OCI-LY1 (cell line): ENCODE measurements at regions not wholly inside any gene's neighbourhood (a gene's known extent, or its start where the extent isn't known, plus 50 kb on each side); places are given as distances from the start of the nearest gene placed in this dataset.
A peak's percentile ranks its signal among the peaks of the same experiment; 100 is the strongest.

Source experiments
- H2AFZ ChIP-seq: fragments of 200-600 bp; sonication (generic), shearing (Covaris generic); 2 replicates; pipeline ENCODE4 v1.6.0; 2014; ENCODE audit warnings: antibody characterized with exemption, mild to moderate bottlenecking, low read length
- H3F3A ChIP-seq: fragments of 200-600 bp; sonication (generic), shearing (Covaris generic); 2 replicates; pipeline ENCODE4 v1.6.0; 2014; ENCODE audit warnings: mild to moderate bottlenecking, antibody characterized with exemption, low read length, moderate library complexity; ENCODE audit not compliant: insufficient read depth
- H3K27ac ChIP-seq: fragments of 200-600 bp; sonication (generic); 2 replicates; pipeline ENCODE4 v1.5.1; 2014; ENCODE audit warnings: low read length, mixed run types, mild to moderate bottlenecking, low read depth; ENCODE audit not compliant: poor library complexity, severe bottlenecking
- H3K27me3 ChIP-seq: fragments of 200-600 bp; sonication (generic); 2 replicates; pipeline ENCODE4 v1.6.0; 2014; ENCODE audit warnings: antibody characterized with exemption, mild to moderate bottlenecking, low read length, moderate library complexity; ENCODE audit not compliant: insufficient read depth
- H3K36me3 ChIP-seq: fragments of 200-600 bp; sonication (generic); 2 replicates; pipeline ENCODE4 v1.6.1; 2014; ENCODE audit warnings: mild to moderate bottlenecking, antibody characterized with exemption, low read length, moderate library complexity, mixed read lengths; ENCODE audit not compliant: insufficient read depth
- H3K4me1 ChIP-seq: fragments of 200-600 bp; sonication (generic); 2 replicates; pipeline ENCODE4 v1.5.1; 2014; ENCODE audit warnings: mild to moderate bottlenecking, low read length, moderate library complexity; ENCODE audit not compliant: insufficient read depth, severe bottlenecking
- H3K4me2 ChIP-seq: fragments of 200-600 bp; sonication (generic), shearing (Covaris generic); 2 replicates; pipeline ENCODE4 v1.6.1; 2014; ENCODE audit warnings: low read length
- H3K4me3 ChIP-seq: fragments of 200-600 bp; sonication (generic); 2 replicates; pipeline ENCODE4 v1.5.1; 2014; ENCODE audit warnings: low read length, low read depth, mild to moderate bottlenecking, mixed read lengths; ENCODE audit not compliant: poor library complexity, severe bottlenecking
- H3K79me2 ChIP-seq: fragments of 200-600 bp; shearing (Covaris generic); 2 replicates; pipeline ENCODE4 v1.6.1; 2016; ENCODE audit warnings: mixed run types, low read length, mixed read lengths; ENCODE audit not compliant: insufficient read depth
- H3K9ac ChIP-seq: fragments of 200-600 bp; sonication (generic), shearing (Covaris generic); 2 replicates; pipeline ENCODE4 v1.6.1; 2014; ENCODE audit warnings: mild to moderate bottlenecking, low read length, mixed read lengths
- H3K9me2 ChIP-seq: fragments of 200-600 bp; sonication (generic), shearing (Covaris generic); 2 replicates; pipeline ENCODE4 v1.6.1; 2014; ENCODE audit warnings: low read depth, mild to moderate bottlenecking, low read length, mixed read lengths
- H3K9me3 ChIP-seq: fragments of 200-600 bp; shearing (Covaris generic); 2 replicates; pipeline ENCODE4 v1.6.1; 2014; ENCODE audit warnings: low read length, mixed read lengths
- H4K20me1 ChIP-seq: fragments of 200-600 bp; sonication (generic), shearing (Covaris generic); 2 replicates; pipeline ENCODE4 v1.6.0; 2016; ENCODE audit warnings: mild to moderate bottlenecking, low read length; ENCODE audit not compliant: insufficient read depth
- EZH2 ChIP-seq: fragments of 200-600 bp; sonication (generic), shearing (Covaris generic); IDR thresholded peaks from 2 replicates; pipeline ENCODE4 v1.8.0; 2017; ENCODE audit warnings: borderline replicate concordance, mixed run types, mild to moderate bottlenecking, antibody characterized with exemption, low read length, moderate library complexity, mixed read lengths
- TF ChIP-seq, protein P1 (sequence below): fragments of 200-600 bp; sonication (generic), shearing (Covaris generic); IDR thresholded peaks from 2 replicates; pipeline ENCODE4 v1.5.1; 2017; ENCODE audit warnings: mild to moderate bottlenecking, antibody characterized with exemption, low read length, moderate library complexity, mixed read lengths

DNA sequence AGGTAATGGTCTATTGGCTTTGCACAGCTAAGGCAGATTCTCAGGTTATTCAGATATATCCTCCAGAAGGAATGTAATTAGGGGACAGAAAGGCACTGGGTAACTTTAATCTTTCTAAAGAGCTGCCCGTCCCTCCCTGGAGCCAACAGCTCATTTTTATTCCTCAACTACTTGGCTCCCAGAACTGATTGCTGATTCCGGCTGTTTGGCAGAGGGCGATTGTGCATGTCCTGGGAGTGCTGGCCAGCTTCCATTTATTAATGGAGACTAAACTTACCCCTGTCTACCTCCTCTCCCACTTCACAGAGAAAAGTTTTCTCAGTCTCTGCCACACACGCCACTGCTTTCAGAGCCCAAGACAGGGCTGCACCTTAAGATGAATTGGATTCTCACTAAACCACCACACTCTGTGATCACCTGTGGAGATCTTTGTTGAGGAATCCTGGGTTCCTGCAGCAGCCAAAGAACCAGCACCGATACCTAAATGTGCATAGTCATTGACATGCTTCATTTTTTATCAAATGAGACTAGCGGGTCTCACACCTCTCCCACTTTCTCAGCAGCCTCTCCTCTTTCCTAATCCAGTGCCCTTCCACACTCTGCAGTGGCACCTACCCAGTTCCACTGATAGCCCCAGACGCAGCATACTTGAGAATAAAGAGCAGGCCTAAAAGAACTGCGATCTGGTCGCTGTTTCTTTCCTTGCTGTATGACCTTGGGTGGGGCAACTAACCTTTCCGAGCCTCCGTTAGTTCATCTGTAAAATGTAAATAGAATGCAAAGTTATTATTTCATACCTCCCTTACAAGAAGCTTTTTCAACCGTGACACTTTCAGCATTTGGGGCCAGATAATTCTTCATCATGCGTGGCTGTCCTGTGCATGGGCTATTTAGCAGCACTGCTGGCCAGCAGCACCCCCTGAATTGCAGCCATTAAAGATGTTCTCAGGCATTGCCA, 648.7 kb downstream of the UQCRFS1 start:
- Histone ChIP-seq H4K20me1 (no peaks in the 10 kb centered on the region), H3K9me3 (no peaks in the 10 kb centered on the region), H3K27me3 (no peaks in the 10 kb centered on the region), H3K9me2 (no peaks in the 10 kb centered on the region), H3K79me2 (no peaks in the 10 kb centered on the region), H3K36me3 (no peaks in the 10 kb centered on the region), H3K27ac (peak overlapping the region; percentile 77), H3K4me1 (peaks cover 53% of the 10 kb centered on the region), H3K4me3 (peak overlapping the region; percentile 3), H3F3A (no peaks in the 10 kb centered on the region), H2AFZ (no peak overlapping the region), H3K9ac (peak overlapping the region; percentile 3; the same call in 1 of the 2 replicates), H3K4me2 (peak overlapping the region; percentile 8; the same call in 1 of the 2 replicates)
- no peak for TF ChIP-seq EZH2

DNA sequence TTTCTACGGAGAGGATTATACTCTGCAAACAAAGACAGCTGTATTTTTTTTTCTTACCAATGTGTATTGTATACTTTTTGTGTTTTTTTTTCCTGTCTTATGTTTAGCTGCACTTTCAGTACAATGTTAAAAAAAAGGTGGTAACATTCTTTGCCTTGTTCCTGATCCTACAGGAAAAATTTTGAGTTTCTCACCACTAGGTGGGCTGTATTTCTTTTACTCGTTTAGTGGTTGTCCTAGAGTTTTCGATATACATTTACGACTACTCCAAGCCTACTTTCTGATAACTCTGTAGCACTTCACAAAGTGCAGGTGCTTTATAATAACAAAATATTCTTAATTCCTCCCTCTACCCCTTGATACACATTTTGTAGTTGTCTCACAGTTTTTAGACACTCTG, 652.2 kb downstream of the UQCRFS1 start:
- TF ChIP-seq, protein P1, sequence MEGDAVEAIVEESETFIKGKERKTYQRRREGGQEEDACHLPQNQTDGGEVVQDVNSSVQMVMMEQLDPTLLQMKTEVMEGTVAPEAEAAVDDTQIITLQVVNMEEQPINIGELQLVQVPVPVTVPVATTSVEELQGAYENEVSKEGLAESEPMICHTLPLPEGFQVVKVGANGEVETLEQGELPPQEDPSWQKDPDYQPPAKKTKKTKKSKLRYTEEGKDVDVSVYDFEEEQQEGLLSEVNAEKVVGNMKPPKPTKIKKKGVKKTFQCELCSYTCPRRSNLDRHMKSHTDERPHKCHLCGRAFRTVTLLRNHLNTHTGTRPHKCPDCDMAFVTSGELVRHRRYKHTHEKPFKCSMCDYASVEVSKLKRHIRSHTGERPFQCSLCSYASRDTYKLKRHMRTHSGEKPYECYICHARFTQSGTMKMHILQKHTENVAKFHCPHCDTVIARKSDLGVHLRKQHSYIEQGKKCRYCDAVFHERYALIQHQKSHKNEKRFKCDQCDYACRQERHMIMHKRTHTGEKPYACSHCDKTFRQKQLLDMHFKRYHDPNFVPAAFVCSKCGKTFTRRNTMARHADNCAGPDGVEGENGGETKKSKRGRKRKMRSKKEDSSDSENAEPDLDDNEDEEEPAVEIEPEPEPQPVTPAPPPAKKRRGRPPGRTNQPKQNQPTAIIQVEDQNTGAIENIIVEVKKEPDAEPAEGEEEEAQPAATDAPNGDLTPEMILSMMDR = no peak
- no peak for TF ChIP-seq EZH2
- Histone ChIP-seq H3K4me3 (no peak overlapping the region), H4K20me1 (no peaks in the 10 kb centered on the region), H3K27me3 (no peaks in the 10 kb centered on the region), H3K79me2 (no peaks in the 10 kb centered on the region), H3K9me3 (no peaks in the 10 kb centered on the region), H3K4me2 (no peak overlapping the region), H3K9me2 (no peaks in the 10 kb centered on the region), H2AFZ (no peak overlapping the region), H3K4me1 (peaks cover 62% of the 10 kb centered on the region), H3F3A (no peaks in the 10 kb centered on the region), H3K9ac (no peak overlapping the region), H3K27ac (peak overlapping the region; percentile 73), H3K36me3 (no peaks in the 10 kb centered on the region)

DNA sequence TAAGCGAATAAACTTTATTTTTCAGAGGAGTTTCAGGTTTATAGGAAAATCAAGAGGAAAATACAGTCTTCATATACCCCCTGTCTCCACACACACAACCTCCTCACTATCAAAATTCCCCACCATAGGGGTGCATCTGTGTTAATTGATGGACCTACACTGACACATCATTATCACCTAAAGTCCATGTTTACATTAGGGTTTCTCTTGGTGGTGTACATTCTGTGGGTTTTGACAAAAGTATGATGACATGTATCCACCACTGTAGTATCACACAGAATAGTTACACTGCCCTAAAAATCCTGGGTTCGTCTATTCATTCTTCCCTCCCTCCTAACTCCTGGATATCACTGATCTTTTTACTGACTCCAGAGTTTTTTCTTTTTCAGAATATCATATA, 654.2 kb downstream of the UQCRFS1 start:
- Histone ChIP-seq H3F3A (no peaks in the 10 kb centered on the region), H3K9me2 (no peaks in the 10 kb centered on the region), H3K4me2 (no peak overlapping the region), H3K9me3 (no peaks in the 10 kb centered on the region), H2AFZ (no peak overlapping the region), H3K4me3 (no peak overlapping the region), H3K9ac (no peak overlapping the region), H3K27ac (no peak overlapping the region), H4K20me1 (no peaks in the 10 kb centered on the region), H3K27me3 (no peaks in the 10 kb centered on the region), H3K79me2 (no peaks in the 10 kb centered on the region), H3K36me3 (no peaks in the 10 kb centered on the region), H3K4me1 (peaks cover 53% of the 10 kb centered on the region)
- TF ChIP-seq EZH2 = no peak

DNA sequence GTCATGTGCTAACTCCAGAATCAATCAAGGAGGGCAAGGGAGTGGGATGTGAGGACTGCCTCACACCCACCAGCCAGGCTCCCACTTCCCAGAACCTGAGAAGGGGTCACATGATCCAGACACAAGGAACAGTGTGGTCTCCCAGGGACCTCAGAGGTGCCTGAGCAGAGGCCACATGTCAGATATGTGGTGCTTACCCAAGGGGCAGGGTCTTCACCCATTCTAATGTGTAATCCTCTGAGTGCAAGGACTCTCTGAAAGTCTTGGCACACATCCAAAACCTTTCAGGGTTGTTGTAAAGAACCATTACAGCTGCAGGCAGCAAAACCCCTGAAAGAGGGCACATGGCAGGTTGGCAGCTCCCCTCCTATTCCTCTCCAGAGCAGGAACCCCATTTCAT, 656.6 kb downstream of the UQCRFS1 start:
- H3K4me2 ChIP-seq = no peak overlapping the region
- no peaks in the 10 kb centered on the region for H3K36me3 ChIP-seq
- H4K20me1 ChIP-seq = no peaks in the 10 kb centered on the region
- H3F3A ChIP-seq = no peaks in the 10 kb centered on the region
- H3K4me1 ChIP-seq = peaks cover 51% of the 10 kb centered on the region
- no peak overlapping the region for H3K9ac ChIP-seq
- H3K27me3 ChIP-seq = no peaks in the 10 kb centered on the region
- no peak for TF ChIP-seq EZH2
- TF ChIP-seq, protein P1 = no peak
- no peak overlapping the region for H3K4me3 ChIP-seq
- H2AFZ ChIP-seq = no peak overlapping the region
- no peaks in the 10 kb centered on the region for H3K79me2 ChIP-seq
- H3K9me2 ChIP-seq = no peaks in the 10 kb centered on the region
- peak overlapping the region; percentile 1 for H3K27ac ChIP-seq
- H3K9me3 ChIP-seq = no peaks in the 10 kb centered on the region
